Stimulated activated CD8-positive, alpha-beta memory T cell treated with anti-CD3 and anti-CD28 coated beads, Interleukin-2, amount 100 ng/mL, for 48 hours (primary cell): ENCODE measurements at regions not wholly inside any gene's neighbourhood (a gene's known extent, or its start where the extent isn't known, plus 50 kb on each side); places are given as distances from the start of the nearest gene placed in this dataset.
A peak's percentile ranks its signal among the peaks of the same experiment; 100 is the strongest.
"Not testable (repeated sequence)": the region's sequence is repeated elsewhere in the genome, so short reads cannot be mapped to it uniquely, and the experiment has no call there.

Experiments
- DNase-seq, 2 donors: peaks; one replicate each; pipeline ENCODE4 v3.0.0-alpha.2; 2020; ENCODE audit warnings: low read depth in 2 of 2

DNA sequence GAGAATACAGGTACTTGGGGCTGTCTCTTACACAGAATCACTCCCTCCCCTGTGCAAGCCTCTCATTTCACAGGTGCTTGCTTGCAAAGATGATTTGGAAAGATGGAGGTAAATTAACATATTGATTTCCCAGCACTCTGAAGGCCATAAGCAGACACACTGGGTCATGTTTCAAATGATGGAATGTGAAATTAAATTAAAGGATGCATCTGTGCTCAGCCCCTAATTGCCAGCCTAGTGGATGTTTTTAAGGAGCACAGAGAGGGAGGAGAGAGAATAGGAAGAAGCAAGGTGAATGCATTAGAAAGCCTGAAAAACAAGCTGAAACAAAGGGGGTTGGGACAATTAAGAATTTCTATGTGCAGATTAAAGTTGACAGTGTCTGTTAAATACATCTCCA, 96.1 kb upstream of the GRIP1 start:
- no peak for DNase-seq

- DNase-seq: no peak
These were observed 97.0 kb upstream of the GRIP1 start for GRCh38 chr12:66775871-66776270.

DNA sequence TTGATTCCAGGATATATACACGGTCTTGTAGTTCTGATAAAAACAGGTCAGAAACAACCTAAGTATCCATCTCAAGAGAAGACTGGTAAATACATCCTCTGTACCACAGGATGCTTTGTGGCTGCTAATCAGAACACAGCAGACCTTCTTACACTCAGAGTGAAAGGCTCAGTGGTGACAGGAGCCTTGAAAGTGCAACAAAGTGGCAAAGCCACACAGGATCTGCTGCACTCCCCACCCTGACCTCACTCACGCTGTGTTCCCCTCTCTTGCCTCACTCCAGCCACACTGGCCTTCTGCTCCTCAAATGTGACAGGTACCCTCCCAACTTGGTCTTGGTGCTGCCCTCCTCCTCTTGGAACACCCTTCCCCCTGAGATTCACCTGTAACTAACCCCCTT, 98.1 kb upstream of the GRIP1 start:
- peak; percentile 24 to 32 for DNase-seq

- DNase-seq: no peak
These were observed 100.6 kb upstream of the GRIP1 start for GRCh38 chr12:66779466-66779865.

DNA sequence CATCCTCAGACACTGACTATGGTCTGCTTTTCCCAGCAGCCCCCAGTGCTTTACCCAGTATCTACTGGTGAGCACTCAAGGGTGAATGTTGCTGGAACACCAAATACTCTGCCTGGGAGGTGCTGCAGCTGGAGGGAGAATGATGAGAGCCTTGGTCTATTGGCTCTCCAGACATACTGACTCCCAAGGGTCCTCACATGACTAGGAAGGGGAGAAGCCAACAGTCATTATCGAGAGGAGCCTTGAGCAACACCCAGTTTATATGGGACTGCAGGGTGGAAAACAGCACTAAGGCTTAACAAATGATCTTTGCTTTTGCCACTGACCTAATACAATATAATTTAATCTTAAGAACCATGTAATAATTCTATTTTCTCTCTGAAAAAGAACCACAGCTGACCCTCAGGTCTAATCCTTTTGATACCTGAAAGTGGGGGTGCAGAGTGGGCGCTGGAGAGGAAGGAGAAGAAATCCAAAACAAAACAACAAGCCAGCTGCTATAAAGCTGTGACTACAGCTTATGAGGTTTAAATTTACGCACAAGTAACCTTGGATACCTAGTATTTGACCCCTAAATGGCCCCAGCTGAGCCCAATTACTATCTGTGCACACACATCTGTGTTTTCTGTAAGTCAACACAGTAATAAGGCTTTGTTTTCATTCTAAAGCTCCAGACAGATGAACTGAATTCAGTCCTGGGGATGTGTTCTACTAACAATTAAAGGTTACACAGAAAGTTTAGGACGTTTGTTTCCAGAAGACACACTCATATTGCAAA, 107.8 kb upstream of the GRIP1 start:
- no peak for DNase-seq

DNA sequence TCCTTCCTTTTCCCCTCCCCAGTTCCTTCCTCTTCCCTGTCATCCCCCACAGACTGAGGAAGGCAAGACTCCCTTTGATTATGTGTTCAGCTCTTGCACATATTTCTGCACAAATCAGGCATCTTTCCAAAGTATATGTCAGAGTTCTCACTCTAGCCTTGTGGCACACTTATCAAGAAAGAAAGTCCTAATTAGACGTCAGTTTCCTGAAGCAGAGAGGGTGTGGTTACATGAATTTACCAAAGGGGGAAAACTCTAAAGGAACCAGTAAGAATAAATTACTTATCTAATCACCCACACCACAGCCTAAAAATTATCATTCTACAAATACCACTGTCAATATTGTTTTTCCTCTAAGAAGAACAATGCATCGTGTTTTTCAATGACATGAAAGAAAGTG, 120.7 kb upstream of the GRIP1 start:
- no peak for DNase-seq

DNA sequence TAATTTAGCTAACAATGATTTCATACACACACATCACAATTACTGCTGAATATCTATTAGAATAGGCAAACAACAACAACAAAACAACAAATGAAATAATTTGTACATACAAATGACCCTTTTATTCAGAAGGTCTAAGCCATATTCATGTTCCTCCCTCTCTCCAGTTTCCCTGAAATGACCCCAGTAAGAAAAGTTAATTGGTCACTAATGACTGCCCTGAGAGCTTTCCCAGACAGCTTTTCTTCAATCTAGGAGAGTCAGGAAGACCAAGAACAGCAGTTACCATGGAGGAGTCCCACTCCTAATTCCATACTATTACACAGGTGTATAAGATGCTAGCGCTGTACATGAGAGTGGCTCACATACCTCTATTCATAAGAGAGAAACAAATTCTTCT, 121.2 kb upstream of the GRIP1 start:
- no peak for DNase-seq

DNA sequence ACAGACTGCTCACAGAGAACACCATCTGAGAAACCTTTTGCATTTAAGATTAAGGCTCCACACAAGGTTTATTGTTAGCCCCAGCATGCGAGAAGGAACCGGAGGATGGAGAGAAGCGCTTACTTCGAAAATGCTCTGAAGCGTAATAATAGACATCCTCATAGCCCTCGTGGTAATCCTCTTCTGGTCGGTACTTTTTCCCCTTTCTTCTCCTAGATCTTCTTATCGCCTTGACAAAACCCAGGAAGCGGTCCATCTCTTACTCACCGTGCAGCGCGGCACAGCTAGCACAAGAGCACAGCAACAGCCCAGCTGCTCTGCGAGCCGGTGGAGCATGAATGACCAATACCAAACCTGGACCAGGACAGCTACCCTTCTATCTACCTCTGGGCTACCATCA, 125.1 kb upstream of the GRIP1 start:
- DNase-seq: no peak

GRCh38 chr12:66804563-66804974, 125.7 kb upstream of the GRIP1 start:
- DNase-seq: no peak

GRCh38 chr12:66808606-66809005, 129.7 kb upstream of the GRIP1 start:
- no peak for DNase-seq

DNA sequence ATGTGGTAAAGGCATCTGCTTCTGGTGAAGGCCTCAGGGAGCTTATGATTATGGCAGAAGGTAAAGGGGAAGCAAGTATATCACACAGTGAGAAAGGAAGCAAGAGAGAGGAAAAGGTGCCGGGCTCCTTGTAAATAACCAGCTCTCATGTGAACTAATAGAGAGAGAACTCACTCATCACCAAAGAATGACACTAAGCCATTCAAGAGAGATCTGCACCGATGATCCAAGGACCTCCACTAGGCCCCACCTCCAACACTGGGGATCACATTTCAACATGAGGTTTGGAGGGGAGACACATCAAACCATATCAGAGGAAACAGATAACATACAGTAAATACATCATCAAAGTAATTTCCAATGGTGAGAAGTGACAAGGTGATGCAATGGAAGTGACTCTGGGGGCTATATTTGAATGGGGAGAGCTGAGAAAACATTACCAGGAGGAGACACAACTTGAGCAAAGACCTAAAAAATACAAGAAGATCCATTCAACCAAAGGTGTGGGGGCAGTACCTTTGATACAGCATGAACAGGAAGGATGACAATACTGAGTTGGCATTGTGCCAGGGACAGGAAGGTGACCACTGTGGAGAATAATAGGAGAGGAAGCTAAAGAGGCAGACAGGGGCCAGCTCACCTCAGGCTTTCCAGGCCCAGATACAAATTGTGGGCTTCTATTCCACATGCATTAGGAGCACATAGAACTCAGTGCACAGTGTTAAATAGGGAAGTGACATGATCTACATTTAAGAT, 134.4 kb upstream of the GRIP1 start:
- DNase-seq: no peak

- DNase-seq: no peak
These were observed 140.7 kb upstream of the GRIP1 start for GRCh38 chr12:66819587-66819986.

DNA sequence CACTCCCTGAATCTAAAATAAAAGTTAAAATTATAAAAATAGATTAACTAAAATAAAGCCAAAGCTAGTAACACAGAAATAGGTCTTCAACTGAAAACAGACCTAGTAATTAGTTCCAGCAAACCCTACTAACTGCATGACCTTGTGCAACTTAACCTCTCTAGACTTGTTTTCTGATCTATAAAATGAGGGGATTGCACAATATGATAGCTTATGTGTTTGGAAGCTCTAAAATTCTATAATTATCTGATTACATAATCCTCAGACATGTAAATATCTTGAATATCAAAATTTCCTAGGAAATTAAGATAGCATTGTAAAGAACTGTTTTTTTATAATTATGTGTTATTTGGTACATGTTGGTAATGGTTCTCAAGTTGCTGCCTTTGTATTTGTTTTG, 144.1 kb upstream of the GRIP1 start:
- DNase-seq: no peak

GRCh38 chr12:66823857-66824570, 145.1 kb upstream of the GRIP1 start:
- no peak for DNase-seq

GRCh38 chr12:66825921-66826320, 147.0 kb upstream of the GRIP1 start:
- DNase-seq: not testable (repeated sequence)

DNA sequence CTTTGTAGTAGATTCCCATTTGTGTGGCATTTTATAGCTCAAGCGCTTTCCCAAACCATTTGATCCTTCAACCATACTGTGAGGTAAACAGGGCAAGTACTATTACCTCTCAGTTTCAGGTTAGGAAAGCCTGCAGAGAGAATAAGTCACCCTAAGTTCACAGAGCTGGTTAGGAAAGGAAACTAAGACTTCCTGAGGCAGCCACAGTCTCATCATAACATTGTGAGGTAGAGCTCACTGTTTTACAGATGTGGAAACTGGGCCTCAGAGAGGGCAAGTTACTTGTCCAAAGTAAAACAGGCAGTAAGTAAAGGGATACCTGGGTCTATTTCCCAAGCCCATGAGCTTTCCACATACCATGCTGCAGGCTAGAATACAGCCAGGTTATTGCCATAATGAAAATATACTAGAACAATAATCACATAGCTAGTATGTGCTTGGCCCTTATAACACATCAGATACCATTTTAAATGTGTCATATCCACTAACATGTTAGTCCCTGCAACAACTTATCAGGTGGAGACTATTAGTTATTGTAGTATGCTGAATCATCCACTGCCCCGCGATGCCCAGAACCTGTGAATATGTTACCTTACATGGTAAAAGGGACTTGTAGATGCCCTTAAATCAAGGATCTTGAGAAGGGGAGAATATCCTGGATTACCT, 150.9 kb upstream of the GRIP1 start:
- no peak for DNase-seq

DNA sequence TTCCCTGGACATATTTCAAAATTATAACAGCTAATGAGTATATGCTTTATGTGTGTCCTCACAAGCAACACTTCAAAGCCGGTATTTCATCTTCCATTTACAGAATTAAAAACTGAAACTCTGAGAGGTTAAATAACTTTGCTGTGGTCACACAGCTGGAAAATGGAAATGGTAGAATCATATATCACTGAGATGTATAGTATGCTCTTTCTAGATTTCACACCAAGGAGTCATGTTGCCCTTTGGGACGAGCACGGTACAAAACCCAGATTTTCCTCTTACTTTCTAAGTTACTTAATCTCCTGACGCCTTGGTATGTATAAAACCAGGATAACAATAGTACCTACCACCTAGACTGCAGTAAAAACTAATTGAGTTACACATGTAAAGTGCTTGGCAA, 152.6 kb upstream of the GRIP1 start:
- no peak for DNase-seq

GRCh38 chr12:66832997-66833396, 154.1 kb upstream of the GRIP1 start:
- no peak for DNase-seq

DNA sequence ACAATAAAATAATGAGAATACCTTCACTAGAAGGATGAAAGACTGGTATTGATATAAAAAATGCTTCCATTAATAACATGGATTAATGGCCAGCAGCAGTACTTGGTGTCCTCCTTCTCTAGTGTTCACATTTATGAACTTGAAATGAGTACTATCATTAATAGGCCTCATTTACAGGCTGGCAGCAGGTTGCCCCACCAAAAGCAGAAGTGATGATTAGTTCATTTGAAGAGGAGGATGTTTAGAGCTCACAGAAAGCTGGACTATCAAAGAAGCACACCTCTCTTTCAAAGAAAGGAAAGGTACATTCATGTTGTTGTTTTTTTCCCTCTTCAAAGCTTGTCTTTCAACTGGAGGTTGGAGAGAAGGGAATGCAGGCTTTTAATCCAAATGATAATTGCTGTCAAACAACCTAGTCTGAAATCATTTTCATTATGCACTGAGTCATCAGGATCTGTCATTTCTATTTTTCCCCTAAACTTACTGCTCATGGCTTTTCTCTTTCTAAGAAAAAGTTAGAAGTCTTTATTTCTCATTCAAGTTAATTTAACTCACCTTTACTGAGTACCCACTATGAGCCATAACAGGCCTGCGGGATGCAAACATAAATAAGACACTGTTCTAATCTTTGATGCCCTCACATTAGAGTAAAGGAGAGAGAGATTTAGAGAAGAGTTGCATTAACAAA, 157.9 kb upstream of the GRIP1 start:
- DNase-seq: no peak

DNA sequence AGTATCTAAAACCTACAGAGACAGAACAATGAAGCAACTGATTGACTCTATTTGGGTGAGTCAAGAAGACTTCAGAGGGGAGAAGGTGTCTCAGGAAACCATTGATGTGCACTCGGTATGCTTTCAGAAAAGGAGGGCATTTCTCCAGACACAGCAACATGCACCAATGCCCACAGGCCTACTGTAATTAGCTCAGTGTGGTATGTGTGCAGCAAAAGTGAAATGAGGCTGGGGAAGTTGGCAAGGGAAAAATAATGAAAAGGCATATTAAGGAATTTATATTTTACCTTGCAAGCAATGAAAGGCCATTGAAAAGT, 158.4 kb upstream of the GRIP1 start:
- no peak for DNase-seq

DNA sequence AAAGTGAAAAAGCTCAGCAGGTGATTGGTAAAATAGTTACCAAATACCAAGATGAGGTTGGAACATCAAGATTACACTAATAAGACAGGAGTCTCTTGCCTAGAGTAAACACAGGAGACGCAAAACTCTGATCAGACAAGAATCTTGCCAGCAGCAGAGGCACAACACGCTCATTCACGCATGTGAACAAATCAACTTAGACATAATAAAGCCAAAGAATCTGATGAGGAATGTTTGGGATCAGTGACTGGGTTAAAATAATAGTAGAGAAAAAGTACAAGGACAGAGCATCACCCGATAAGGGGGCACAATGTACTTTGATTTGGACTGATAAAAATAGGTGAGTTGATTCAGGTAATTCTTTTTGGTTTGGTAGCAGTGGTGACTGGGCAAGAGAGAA, 159.5 kb upstream of the GRIP1 start:
- no peak for DNase-seq

- no peak for DNase-seq
These were observed 170.1 kb upstream of the GRIP1 start for GRCh38 chr12:66848967-66849366.
